Mucosa of gallbladder (tissue), 1 donor: ENCODE measurements at regions not wholly inside any gene's neighbourhood (a gene's known extent, or its start where the extent isn't known, plus 50 kb on each side); places are given as distances from the start of the nearest gene placed in this dataset.
"Not testable (repeated sequence)": the region's sequence is repeated elsewhere in the genome, so short reads cannot be mapped to it uniquely, and the experiment has no call there.

Experiments used
- DNase-seq: peaks from one replicate; pipeline ENCODE4 v3.0.0-alpha.2; 2020; ENCODE audit warnings: low spot score
- donor health status: DM: no; HTN: no; CAD: no.

DNA sequence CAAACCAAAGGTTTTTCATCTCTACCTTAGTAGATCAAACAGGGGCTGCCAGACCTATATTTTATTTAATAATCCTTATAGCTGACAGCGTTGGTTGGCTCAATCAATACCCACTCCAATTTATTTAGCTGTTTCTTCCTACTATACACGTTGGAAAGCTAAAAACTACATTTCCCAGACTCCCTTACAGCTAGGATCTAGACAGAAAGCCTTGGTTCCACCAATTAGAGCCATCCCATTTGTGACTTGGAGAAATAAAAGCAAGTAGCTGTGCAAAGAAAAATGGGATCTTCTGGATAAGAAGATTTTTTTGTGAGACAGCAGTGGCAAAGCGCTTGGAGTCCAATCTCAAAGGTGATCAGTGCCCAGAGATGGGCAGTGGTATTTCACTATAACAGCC, 331.3 kb upstream of the MEIS1 start:
- DNase-seq: no peak

DNA sequence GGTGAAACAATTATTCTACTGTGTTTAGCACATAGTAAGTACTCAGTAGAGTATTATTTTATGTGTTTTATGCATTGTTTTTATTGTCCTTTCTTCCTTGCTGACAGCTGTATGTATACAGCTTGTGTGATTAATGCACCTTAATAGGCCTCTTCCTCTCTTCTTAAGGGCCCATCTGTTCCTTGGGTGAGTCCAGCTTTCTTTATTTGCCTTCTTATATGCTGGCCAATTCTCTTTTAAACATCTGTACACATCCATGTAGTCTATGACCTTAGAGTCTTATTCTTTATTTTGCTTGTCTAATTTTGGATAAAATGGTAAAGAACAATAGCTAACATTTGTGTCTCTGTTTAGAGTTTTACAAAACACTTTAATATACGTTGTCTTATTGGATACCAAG, 333.7 kb upstream of the MEIS1 start:
- no peak for DNase-seq

GRCh38 chr2:66095820-66096345, 339.0 kb upstream of the MEIS1 start:
- no peak for DNase-seq

- DNase-seq: not testable (repeated sequence)
These were observed 340.2 kb upstream of the MEIS1 start for GRCh38 chr2:66094689-66095088.

- DNase-seq: no peak
These were observed 341.6 kb upstream of the MEIS1 start for GRCh38 chr2:66093371-66093770.

DNA sequence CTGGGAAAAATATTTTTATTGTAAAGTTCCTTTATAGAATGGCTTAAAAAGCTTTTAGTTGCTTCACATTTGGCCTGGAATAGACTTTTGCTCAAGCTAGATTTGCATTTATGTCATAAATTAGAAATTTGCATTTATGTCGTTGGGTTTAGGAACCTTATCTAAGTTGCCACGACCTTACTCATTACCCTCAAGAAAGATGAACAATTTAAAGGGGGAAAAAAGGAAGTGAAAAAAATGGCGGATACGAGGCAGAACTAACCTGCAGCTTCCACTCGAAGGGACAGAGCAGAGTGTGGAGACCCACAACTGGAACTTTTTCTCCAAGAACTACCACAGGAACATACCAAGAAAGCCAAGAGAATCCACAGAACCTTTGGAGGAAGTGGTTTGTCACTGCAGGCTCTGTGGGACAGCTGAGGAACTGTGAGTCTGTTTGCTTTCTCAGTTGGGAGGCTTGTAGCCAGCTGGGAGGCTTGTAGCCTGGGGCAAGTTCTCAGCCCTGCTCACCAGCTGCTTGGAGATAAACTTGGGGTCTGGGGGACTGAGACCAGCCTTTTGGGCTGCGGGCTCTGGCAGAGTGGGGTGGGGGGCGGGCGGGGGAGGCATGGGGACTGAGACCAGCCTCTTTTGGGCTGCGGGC, 349.9 kb upstream of the MEIS1 start:
- no peak for DNase-seq

- DNase-seq: no peak
These were observed 352.3 kb upstream of the MEIS1 start for GRCh38 chr2:66082581-66082980.

DNA sequence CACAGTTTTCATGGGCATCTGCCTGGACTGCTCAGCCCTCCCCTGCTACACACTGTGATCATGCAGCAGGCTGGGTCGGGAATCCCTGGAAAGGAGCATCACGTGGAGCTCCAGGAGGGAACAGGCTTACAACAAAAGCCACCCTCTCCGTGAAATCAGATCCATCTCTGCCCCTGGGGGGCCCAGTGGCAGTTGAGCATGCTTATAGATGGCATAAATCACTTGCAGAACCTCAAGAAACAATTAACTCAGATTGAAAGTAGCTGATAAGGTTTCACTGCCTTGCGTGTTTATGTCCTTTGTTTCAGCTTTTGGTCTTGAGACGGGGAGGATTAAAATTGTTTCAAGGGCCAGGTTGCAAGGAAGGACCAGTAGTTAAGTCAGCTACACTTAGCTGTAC, 354.8 kb upstream of the MEIS1 start:
- no peak for DNase-seq

GRCh38 chr2:66073172-66073571, 361.8 kb upstream of the MEIS1 start:
- DNase-seq: no peak

DNA sequence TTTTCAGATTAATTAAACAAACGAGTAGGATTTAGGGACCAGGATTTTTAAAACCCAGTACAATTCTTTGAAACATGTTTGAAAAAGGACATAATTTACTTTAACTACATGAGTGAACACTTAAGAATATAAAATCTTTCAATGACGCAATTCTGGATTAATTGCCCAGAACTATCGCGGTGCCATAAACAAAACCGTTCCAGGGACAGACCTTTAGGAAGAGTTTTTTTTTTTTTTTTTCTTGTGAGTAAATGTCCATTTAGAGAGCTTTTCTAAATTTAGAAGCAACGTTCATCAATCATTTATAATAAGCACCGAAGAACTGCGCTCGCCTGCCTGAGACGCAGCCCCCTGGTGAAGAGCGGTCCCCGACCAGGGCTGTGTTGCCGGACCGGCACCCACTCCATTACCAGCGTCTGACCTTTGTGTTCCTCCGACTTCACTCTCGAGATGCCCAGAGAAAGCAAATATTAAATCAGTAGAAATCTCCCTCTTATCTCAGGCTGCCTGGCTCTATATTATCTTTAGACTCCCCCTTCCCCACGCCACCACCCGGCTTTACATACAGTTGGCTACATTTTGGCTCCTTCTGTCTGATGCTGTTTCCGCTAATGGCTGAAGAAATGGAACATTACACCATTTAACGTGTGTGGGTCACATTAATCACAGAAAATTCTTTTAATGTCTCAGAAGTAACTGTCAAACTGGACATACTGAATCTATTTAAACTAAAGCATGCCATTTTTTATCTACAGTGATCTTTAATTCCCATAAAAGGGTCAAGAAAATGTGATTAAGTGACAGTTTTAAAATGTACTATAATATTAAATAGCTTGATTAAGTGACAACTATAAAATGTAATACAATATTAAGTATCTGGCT, 364.0 kb upstream of the MEIS1 start:
- DNase-seq: no peak

DNA sequence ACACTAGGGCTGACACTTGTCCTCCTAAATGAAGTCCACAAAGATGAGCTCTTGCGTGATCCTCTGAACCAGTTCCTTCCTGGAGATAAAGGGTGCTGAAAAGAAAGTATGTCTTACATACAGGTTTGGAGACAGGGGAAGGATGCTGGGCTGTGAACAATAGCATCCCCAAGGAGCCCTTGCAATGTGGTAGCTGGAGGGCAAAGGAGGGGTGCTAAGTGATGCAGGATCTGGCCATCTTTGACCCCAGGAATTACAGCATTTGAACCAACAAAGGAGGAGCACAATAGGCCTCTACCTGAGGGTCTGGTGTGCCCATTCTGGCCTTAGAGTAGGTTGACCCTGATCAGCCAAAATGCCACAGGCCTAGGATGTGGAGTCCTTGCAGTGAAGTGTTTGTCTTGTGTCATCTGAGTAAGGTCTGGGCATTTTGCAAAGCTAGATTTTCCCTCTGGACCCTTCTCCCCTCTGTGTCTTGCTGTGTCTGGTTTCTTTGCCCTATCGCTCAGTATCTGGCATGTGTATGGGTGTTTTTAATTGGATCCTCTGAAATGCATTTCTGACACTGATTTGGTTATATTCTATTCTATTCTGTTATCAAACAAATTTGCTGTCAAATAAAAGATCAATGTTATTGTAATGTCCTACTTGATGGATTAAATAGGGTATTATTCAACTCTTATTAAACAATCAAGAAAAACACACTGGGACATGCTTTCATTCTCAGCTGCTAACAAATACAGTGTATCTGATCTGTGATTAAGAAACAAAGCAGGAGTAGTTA, 364.8 kb upstream of the MEIS1 start:
- no peak for DNase-seq

- no peak for DNase-seq
These were observed 368.9 kb upstream of the MEIS1 start for GRCh38 chr2:66066032-66066431.

- DNase-seq: no peak
These were observed 375.6 kb upstream of the MEIS1 start for GRCh38 chr2:66059332-66059731.

- no peak for DNase-seq
These were observed 376.2 kb upstream of the MEIS1 start for GRCh38 chr2:66058675-66059074.

GRCh38 chr2:66057844-66058243, 377.1 kb upstream of the MEIS1 start:
- DNase-seq: no peak

- no peak for DNase-seq
These were observed 384.5 kb upstream of the MEIS1 start for GRCh38 chr2:66050392-66050791.

DNA sequence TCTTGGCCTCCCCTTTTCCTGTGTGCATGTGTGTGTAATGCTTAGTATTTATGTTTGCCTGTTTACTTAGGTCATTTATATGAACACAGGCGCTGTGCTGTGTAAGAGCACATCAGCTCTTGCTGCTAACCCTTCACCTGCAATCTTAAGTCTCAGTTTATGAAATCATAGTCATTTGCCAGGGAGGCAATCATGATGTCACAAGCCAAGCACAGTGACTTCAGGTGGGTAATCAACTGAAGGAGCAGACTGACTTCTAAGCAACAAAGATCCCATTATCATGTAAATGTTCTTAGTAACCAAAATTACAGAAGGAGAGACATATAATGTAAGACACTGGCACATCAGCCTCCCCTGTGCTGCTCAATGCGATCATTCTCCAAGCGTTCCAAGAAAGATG, 386.3 kb upstream of the MEIS1 start:
- DNase-seq: no peak

DNA sequence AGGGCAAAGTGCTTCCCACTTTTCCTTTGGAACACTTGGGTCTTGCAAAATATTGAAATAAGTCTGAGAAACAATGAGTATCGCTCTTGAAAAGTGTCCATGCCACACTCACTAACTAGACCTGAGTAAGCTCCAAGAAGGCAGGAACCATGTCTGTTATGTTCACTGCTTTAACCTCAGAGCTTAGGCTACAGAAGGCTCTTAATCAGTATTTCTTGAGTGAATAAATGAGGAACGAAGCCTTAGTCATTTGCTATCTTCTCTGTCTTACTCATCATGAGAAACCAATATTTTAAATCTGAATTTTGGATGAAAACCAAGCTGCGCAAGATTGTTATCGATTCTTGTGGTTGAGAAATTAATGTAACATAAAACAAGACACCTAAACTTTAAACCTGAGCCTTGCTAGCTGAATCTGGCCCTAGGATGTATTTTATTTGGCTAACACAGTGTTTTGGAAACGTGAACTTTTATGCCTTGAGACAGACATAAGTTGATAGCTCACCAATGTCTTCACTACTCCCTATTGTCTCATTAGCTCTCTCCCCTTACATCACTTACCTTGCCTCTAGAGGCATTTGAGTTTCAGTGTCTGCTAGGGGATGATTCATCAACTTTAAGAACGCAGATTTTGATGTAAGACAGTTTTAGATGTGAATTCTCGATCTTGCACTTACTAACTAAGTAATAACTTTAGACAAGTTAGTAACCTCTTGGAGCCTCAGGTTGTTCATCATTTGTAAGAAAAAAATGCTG, 392.8 kb upstream of the MEIS1 start:
- DNase-seq: no peak

DNA sequence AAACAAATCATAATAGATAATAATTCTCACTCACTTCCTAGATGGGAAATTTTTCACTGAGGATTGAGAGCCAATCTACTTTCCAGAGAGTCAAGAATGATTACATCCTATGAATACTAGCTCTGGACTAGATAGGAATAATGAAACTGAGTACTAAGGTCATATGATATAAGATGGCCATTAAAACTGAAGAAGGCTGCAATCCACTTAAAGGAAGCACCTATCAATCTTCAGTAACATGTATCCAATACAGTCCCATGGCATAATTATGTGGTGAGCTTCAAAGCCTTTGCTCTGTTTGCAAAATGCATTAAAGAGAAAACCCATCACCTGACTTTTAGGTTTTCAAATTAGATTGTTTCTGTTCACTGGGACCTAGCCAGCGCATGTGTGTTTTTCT, 398.0 kb upstream of the MEIS1 start:
- DNase-seq: no peak

GRCh38 chr2:66034467-66034866, 400.5 kb upstream of the MEIS1 start:
- DNase-seq: no peak

DNA sequence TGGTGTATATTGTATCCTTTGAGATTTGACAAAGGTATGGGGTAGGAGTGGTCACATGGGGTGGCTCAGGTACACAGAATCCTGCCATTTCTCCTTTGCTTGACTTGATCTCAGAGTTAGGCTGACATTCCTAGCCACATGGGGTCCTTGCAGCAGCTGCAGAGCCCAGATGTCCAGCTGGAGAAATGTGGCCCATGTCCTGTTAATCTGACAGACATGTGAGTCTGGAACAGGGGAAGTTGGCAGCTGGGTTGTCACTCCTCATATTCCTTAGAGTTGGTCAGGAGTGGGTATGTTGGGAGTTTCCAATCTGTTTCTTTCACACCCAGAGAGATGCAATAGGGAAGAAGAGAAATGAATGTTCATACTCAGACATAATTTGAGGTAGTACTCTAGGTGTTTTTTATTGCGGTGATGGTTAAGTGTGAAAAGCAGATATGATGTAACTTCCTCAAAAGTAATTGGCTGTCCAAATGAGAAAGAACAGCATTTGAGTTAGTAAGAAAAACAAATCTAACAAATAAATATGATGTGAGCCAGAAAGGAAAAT, 402.6 kb upstream of the MEIS1 start:
- no peak for DNase-seq
